Sigmoid colon (tissue), 4 donors: ENCODE measurements at regions not wholly inside any gene's neighbourhood (a gene's known extent, or its start where the extent isn't known, plus 50 kb on each side); places are given as distances from the start of the nearest gene placed in this dataset.

ENCODE experiments used
- CTCF ChIP-seq, 4 experiments: fragments of 450-650 bp in 3 of 4; fragments of 200-600 bp in 1 of 4; IDR thresholded peaks; one replicate each; pipeline ENCODE4 v1.5.1; 2016 to 2019; ENCODE audit warnings: antibody characterized with exemption in 4 of 4, mild to moderate bottlenecking in 3 of 4, moderate library complexity in 2 of 4
- EP300 ChIP-seq, 4 donors: sonication (generic); formaldehyde crosslinking; IDR thresholded peaks; one replicate each; pipeline ENCODE4 v1.6.1; 2017; ENCODE audit warnings: antibody characterized with exemption in 4 of 4
- POLR2A ChIP-seq, 2 donors: fragments of 450-650 bp; IDR thresholded peaks; one replicate each; pipeline ENCODE4 v1.6.1; 2016; ENCODE audit warnings: antibody characterized with exemption in 2 of 2, mild to moderate bottlenecking in 2 of 2, moderate library complexity in 2 of 2
- POLR2AphosphoS5 ChIP-seq, 4 donors: sonication (generic); formaldehyde crosslinking; IDR thresholded peaks; one replicate each; pipeline ENCODE4 v1.6.1; 2017; ENCODE audit warnings: antibody characterized with exemption in 4 of 4

DNA sequence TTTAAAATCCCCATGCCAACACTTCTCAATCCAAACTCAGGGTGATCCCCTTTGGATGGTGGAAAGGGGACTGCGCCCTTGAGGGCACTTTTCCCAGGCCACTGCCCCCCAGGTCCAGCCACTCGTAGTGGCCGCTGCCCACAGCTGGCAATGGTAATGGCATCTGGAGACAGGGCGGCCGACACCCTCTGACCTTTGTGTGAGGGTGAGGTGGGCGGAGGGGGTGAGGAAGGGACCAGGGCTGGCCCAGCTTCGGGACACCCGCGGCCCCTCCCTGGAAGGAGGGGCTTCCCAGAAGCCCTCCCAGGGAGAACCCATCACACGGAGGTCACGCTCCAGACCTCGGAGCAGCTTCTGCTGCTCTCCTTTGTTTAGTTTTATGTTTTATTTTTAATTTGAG, 289.7 kb downstream of the FOXL1 start:
- no peak for TF ChIP-seq CTCF (IDR thresholded peaks at IDR 0.05)
- no peak for TF ChIP-seq POLR2A (IDR thresholded peaks at IDR 0.05)
- TF ChIP-seq POLR2AphosphoS5 (IDR thresholded peaks at IDR 0.05), result no peak
- no peak for TF ChIP-seq EP300 (IDR thresholded peaks at IDR 0.05)
